ENCODE measurements at regions not wholly inside any gene's neighbourhood (a gene's known extent, or its start where the extent isn't known, plus 50 kb on each side); places are given as distances from the start of the nearest gene placed in this dataset.
A peak's percentile ranks its signal among the peaks of the same experiment; 100 is the strongest.

GRCh38 chr3:99502871-99503270 lies 135.5 kb upstream of the COL8A1 start:
- peak; percentile 49 for DNase-seq (ENCODE audit: low read depth)

GRCh38 chr3:99500485-99500884 lies 137.9 kb upstream of the COL8A1 start:
- DNase-seq (ENCODE audit: low read depth), result peak; percentile 21

GRCh38 chr3:99499235-99500158 lies 138.9 kb upstream of the COL8A1 start:
- peak; percentile 74 for DNase-seq (ENCODE audit: low read depth)

- DNase-seq (ENCODE audit: low read depth), result peak; percentile 37
These were observed 139.7 kb upstream of the COL8A1 start for GRCh38 chr3:99498550-99499234.

GRCh38 chr3:99487894-99488293 lies 150.5 kb upstream of the COL8A1 start:
- DNase-seq (ENCODE audit: low read depth), result no peak

GRCh38 chr3:99485286-99485685 lies 153.1 kb upstream of the COL8A1 start:
- DNase-seq (ENCODE audit: low read depth), result no peak

GRCh38 chr3:99484871-99485270 lies 153.5 kb upstream of the COL8A1 start:
- DNase-seq (ENCODE audit: low read depth), result peak; percentile 69

GRCh38 chr3:99483841-99484240 lies 154.6 kb upstream of the COL8A1 start:
- DNase-seq (ENCODE audit: low read depth), result no peak

GRCh38 chr3:99482191-99482590 lies 156.2 kb upstream of the COL8A1 start:
- no peak for DNase-seq (ENCODE audit: low read depth)

- DNase-seq (ENCODE audit: low read depth), result no peak
These were observed 156.8 kb upstream of the COL8A1 start for GRCh38 chr3:99481561-99481960.

- DNase-seq (ENCODE audit: low read depth), result no peak
These were observed 158.6 kb upstream of the COL8A1 start for GRCh38 chr3:99479768-99480167.

GRCh38 chr3:99477650-99478049 lies 160.7 kb upstream of the COL8A1 start:
- DNase-seq (ENCODE audit: low read depth), result no peak

- DNase-seq (ENCODE audit: low read depth), result no peak
These were observed 163.2 kb upstream of the COL8A1 start for GRCh38 chr3:99475229-99475628.

GRCh38 chr3:99474776-99475175 lies 163.6 kb upstream of the COL8A1 start:
- DNase-seq (ENCODE audit: low read depth), result peak; percentile 52

- DNase-seq (ENCODE audit: low read depth), result peak; percentile 58
These were observed 165.1 kb upstream of the COL8A1 start for GRCh38 chr3:99473321-99473751.

- DNase-seq (ENCODE audit: low read depth), result no peak
These were observed 166.0 kb upstream of the COL8A1 start for GRCh38 chr3:99472385-99472784.

GRCh38 chr3:99471353-99472323 lies 166.8 kb upstream of the COL8A1 start:
- DNase-seq (ENCODE audit: low read depth), result no peak

GRCh38 chr3:99470841-99471240 lies 167.6 kb upstream of the COL8A1 start:
- DNase-seq (ENCODE audit: low read depth), result no peak

GRCh38 chr3:99468918-99469317 lies 169.5 kb upstream of the COL8A1 start:
- DNase-seq (ENCODE audit: low read depth), result peak; percentile 26

- DNase-seq (ENCODE audit: low read depth), result no peak
These were observed 171.0 kb upstream of the COL8A1 start for GRCh38 chr3:99467420-99467819.

- DNase-seq (ENCODE audit: low read depth), result no peak
These were observed 172.1 kb upstream of the COL8A1 start for GRCh38 chr3:99466331-99466730.

- DNase-seq (ENCODE audit: low read depth), result no peak
These were observed 180.4 kb upstream of the COL8A1 start for GRCh38 chr3:99458013-99458412.

All from M059J (cell line).